Adrenal gland (tissue), 9 donors: ENCODE measurements at regions not wholly inside any gene's neighbourhood (a gene's known extent, or its start where the extent isn't known, plus 50 kb on each side); places are given as distances from the start of the nearest gene placed in this dataset.

Experiments
- DNase-seq, 7 donors: peaks; one replicate each; pipeline ENCODE4 v3.0.0-alpha.2; 2019 to 2020
- H3K27ac ChIP-seq, 5 donors: fragments of 200-600 bp; sonication (generic) in 4 of 5; 1 replicate in 3 of 5; 2 replicates in 2 of 5; pipeline versions ENCODE4 v1.5.1 to v1.8.0; 2016 to 2020; ENCODE audit warnings: mild to moderate bottlenecking in 1 of 5
- H3K27me3 ChIP-seq: fragments of 200-600 bp; 2 replicates; pipeline ENCODE4 v1.8.0; 2021
- H3K36me3 ChIP-seq, 2 donors: fragments of 200-600 bp; replicated peaks in 1 of 2; 1 replicate in 1 of 2; 2 replicates in 1 of 2; pipeline versions ENCODE4 v1.5.1 to v1.8.0; 2018 to 2022
- H3K4me1 ChIP-seq, 2 donors: fragments of 200-600 bp; replicated peaks in 1 of 2; 1 replicate in 1 of 2; 2 replicates in 1 of 2; pipeline versions ENCODE4 v1.5.1 to v1.8.0; 2018 to 2021
- H3K4me3 ChIP-seq, 4 donors: fragments of 200-600 bp; sonication (generic) in 3 of 4; one replicate each; pipeline ENCODE4 v1.5.1; 2016 to 2018
- H3K9me3 ChIP-seq, 3 donors: fragments of 200-600 bp; sonication (generic) in 1 of 3; replicated peaks in 1 of 3; 1 replicate in 2 of 3; 2 replicates in 1 of 3; pipeline versions ENCODE4 v1.5.1 to v1.8.0; 2016 to 2021
- POLR2A ChIP-seq, 2 donors: fragments of 450-650 bp; IDR thresholded peaks; one replicate each; pipeline ENCODE4 v1.6.1; 2017; ENCODE audit warnings: antibody characterized with exemption in 2 of 2, mild to moderate bottlenecking in 2 of 2, moderate library complexity in 1 of 2
- WGBS, 4 donors: extraction: QIAGEN DNeasy Blood & Tissue Kit in 2 of 4; methylation state at CpG; one replicate each; pipeline versions ENCODE4 v1.1.5 to v1.1.7; 2013 to 2017; 5-methylcytosine and 5-hydroxymethylcytosine counted together
- intact Hi-C, 2 donors: fragments of 100-400 bp; cut with DNase I; formaldehyde crosslinking; loops; one replicate each; pipeline versions ENCODE4 v1.14.1 to v1.15.0; 2022 to 2023
- TF ChIP-seq, protein P1 (sequence below), 6 experiments: fragments of 450-650 bp in 4 of 6; fragments of 200-600 bp in 2 of 6; sonication (generic) in 1 of 6; IDR thresholded peaks; 1 replicate in 5 of 6; 2 replicates in 1 of 6; pipeline versions ENCODE4 v1.5.1 to v1.8.0; 2016 to 2021; ENCODE audit warnings: antibody characterized with exemption in 6 of 6, mild to moderate bottlenecking in 2 of 6, moderate library complexity in 1 of 6
- donor health status: healthy with polysubstance abuse.
- donor health status: Bipolar disorder and iron deficiency.
- donor health status: DM: yes; HTN: yes; CAD: no.
- donor health status: DM: no; HTN: no; CAD: no.
- donor health status: DM: no; HTN: no; CAD: no.

GRCh38 chr12:23132357-23132756 lies 507.4 kb downstream of the ETNK1 start:
- no peak for TF ChIP-seq POLR2A (IDR thresholded peaks at IDR 0.05)
- TF ChIP-seq, protein P1, sequence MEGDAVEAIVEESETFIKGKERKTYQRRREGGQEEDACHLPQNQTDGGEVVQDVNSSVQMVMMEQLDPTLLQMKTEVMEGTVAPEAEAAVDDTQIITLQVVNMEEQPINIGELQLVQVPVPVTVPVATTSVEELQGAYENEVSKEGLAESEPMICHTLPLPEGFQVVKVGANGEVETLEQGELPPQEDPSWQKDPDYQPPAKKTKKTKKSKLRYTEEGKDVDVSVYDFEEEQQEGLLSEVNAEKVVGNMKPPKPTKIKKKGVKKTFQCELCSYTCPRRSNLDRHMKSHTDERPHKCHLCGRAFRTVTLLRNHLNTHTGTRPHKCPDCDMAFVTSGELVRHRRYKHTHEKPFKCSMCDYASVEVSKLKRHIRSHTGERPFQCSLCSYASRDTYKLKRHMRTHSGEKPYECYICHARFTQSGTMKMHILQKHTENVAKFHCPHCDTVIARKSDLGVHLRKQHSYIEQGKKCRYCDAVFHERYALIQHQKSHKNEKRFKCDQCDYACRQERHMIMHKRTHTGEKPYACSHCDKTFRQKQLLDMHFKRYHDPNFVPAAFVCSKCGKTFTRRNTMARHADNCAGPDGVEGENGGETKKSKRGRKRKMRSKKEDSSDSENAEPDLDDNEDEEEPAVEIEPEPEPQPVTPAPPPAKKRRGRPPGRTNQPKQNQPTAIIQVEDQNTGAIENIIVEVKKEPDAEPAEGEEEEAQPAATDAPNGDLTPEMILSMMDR (IDR thresholded peaks at IDR 0.05), result no peak
- Histone ChIP-seq H3K36me3 (no peaks in the 10 kb centered on the region), H3K27ac (no peak overlapping the region), H3K27me3 (no peaks in the 10 kb centered on the region), H3K9me3 (no peaks in the 10 kb centered on the region), H3K4me1 (no peaks in the 10 kb centered on the region), H3K4me3 (no peak overlapping the region)
- 82 to 100% (median 90%) methylated on average over 1 of the region's 1 CpG for WGBS, 4 donors
- DNase-seq, result no peak
- intact Hi-C loops, result no loop called here

DNA sequence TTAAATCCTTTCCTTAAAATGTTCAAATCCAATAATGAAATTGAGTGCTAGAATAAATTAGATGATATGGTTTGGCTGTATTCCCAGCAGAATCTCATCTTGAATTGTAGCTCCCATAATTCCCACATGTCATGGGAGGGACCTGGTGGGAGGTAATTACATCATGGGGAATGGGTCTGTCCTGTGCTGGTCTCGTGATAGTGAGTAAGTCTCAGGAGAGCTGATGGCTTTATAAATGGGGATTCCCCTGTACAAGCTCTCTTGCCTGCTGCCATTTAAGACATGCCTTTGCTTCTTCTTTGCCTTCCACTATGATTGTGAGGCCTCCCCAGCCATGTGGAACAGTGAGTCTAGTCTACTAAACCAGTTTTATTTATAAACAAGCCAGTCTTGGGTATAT lies 508.5 kb downstream of the ETNK1 start:
- Histone ChIP-seq H3K27me3 (no peaks in the 10 kb centered on the region), H3K9me3 (no peaks in the 10 kb centered on the region), H3K27ac (no peak overlapping the region), H3K4me3 (no peak overlapping the region), H3K36me3 (no peaks in the 10 kb centered on the region), H3K4me1 (no peaks in the 10 kb centered on the region)
- 57 to 79% (median 61%) methylated on average over 1 of the region's 1 CpG for WGBS, 4 donors
- intact Hi-C loops, result no loop called here
- DNase-seq, result no peak
- TF ChIP-seq POLR2A (IDR thresholded peaks at IDR 0.05), result no peak
- TF ChIP-seq, protein P1 (IDR thresholded peaks at IDR 0.05), result no peak

- H3K4me3 ChIP-seq, result no peak overlapping the region
- H3K4me1 ChIP-seq, result no peaks in the 10 kb centered on the region
- H3K27ac ChIP-seq, result no peak overlapping the region
- TF ChIP-seq, protein P1 (IDR thresholded peaks at IDR 0.05), result no peak
- TF ChIP-seq POLR2A (IDR thresholded peaks at IDR 0.05), result no peak
- DNase-seq, result no peak
- intact Hi-C loops, result no loop called here
- H3K9me3 ChIP-seq, result no peaks in the 10 kb centered on the region
- H3K27me3 ChIP-seq, result no peaks in the 10 kb centered on the region
- WGBS, 4 donors, result 74 to 85% (median 84%) methylated on average over 4 of the region's 4 CpGs
- H3K36me3 ChIP-seq, result no peaks in the 10 kb centered on the region
Measured at GRCh38 chr12:23139026-23139425, 514.1 kb downstream of the ETNK1 start.

- Histone ChIP-seq H3K4me1 (no peaks in the 10 kb centered on the region), H3K9me3 (no peaks in the 10 kb centered on the region), H3K4me3 (no peak overlapping the region), H3K36me3 (no peaks in the 10 kb centered on the region), H3K27me3 (no peaks in the 10 kb centered on the region), H3K27ac (no peak overlapping the region)
- TF ChIP-seq, protein P1 (IDR thresholded peaks at IDR 0.05), result no peak
- no peak for TF ChIP-seq POLR2A (IDR thresholded peaks at IDR 0.05)
- DNase-seq, result no peak
- intact Hi-C loops, result no loop called here
Measured at GRCh38 chr12:23140710-23141109, 515.7 kb downstream of the ETNK1 start.
